Retinal pigment epithelial cell (primary cell): ENCODE measurements at regions not wholly inside any gene's neighbourhood (a gene's known extent, or its start where the extent isn't known, plus 50 kb on each side); places are given as distances from the start of the nearest gene placed in this dataset.

ENCODE experiments used
- DNase-seq: peaks from one replicate; pipeline ENCODE4 v3.0.0-alpha.2; 2010; ENCODE audit warnings: low read depth
- H3K4me3 ChIP-seq: 2 replicates; pipeline ENCODE4 v1.5.1; 2011; ENCODE audit warnings: mild to moderate bottlenecking, low read length, control low read depth, moderate library complexity
- TF ChIP-seq, protein P1 (sequence below): conservative IDR thresholded peaks from 2 replicates; pipeline ENCODE4 v1.5.1; 2011; ENCODE audit warnings: low read depth, low read length, control low read depth, inconsistent platforms

DNA sequence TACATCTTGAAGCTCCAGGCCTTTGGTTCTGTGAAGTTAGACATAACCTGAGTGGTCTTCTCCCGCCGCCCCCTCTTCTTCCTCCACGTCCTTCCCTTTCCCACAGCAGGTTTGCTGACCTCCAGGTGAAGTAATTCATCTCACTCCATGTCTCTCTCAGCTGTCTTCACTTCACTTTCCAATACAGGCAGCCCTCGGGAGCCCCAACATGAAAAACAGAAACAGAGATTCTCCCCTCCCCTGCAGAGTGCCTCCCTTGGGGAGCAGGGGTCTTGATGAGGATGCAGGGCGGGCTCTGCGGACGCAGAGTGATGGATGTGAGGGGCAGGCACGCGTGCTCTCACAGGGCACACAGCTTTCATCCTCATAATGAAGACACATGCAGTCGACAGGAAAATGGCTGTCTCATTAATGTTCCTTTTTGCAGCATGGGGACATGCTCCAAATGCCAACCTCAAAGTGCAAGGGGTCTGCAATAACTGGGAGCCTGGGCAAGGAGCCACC, 95.6 kb downstream of the GPAM start:
- TF ChIP-seq, protein P1, sequence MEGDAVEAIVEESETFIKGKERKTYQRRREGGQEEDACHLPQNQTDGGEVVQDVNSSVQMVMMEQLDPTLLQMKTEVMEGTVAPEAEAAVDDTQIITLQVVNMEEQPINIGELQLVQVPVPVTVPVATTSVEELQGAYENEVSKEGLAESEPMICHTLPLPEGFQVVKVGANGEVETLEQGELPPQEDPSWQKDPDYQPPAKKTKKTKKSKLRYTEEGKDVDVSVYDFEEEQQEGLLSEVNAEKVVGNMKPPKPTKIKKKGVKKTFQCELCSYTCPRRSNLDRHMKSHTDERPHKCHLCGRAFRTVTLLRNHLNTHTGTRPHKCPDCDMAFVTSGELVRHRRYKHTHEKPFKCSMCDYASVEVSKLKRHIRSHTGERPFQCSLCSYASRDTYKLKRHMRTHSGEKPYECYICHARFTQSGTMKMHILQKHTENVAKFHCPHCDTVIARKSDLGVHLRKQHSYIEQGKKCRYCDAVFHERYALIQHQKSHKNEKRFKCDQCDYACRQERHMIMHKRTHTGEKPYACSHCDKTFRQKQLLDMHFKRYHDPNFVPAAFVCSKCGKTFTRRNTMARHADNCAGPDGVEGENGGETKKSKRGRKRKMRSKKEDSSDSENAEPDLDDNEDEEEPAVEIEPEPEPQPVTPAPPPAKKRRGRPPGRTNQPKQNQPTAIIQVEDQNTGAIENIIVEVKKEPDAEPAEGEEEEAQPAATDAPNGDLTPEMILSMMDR = no peak
- DNase-seq = no peak
- H3K4me3 ChIP-seq = no peak overlapping the region

- no peak for DNase-seq
- H3K4me3 ChIP-seq = no peak overlapping the region
- TF ChIP-seq, protein P1 = no peak
Observed at GRCh38 chr10:112091703-112092102, 91.9 kb downstream of the GPAM start.

- no peak overlapping the region for H3K4me3 ChIP-seq
- peak; percentile 39 for DNase-seq
- TF ChIP-seq, protein P1 = no peak
Observed at GRCh38 chr10:112092519-112092918, 91.0 kb downstream of the GPAM start.

GRCh38 chr10:112094984-112095383, 88.6 kb downstream of the GPAM start:
- no peak overlapping the region for H3K4me3 ChIP-seq
- TF ChIP-seq, protein P1 = no peak
- DNase-seq = no peak

- TF ChIP-seq, protein P1 = no peak
- no peak overlapping the region for H3K4me3 ChIP-seq
- no peak for DNase-seq
Observed at GRCh38 chr10:112095731-112096130, 87.8 kb downstream of the GPAM start.

- DNase-seq = no peak
Observed at GRCh38 chr10:112098682-112099081, 84.9 kb downstream of the GPAM start.

More at GRCh38 chr10:112098682-112099081, 84.9 kb downstream of the GPAM start:
- no peak overlapping the region for H3K4me3 ChIP-seq
- TF ChIP-seq, protein P1 = no peak
